K562 (cell line): ENCODE measurements at regions not wholly inside any gene's neighbourhood (a gene's known extent, or its start where the extent isn't known, plus 50 kb on each side); places are given as distances from the start of the nearest gene placed in this dataset.
A peak's percentile ranks its signal among the peaks of the same experiment; 100 is the strongest.

ENCODE experiments used
- COPS2 ChIP-seq: fragments of 450-650 bp; conservative IDR thresholded peaks from 2 replicates; pipeline ENCODE4 v1.6.1; 2016; ENCODE audit warnings: mild to moderate bottlenecking, moderate library complexity
- CXXC5 ChIP-seq: fragments of 250-450 bp; sonication (Bioruptor Pico); IDR thresholded peaks from 2 replicates; pipeline ENCODE4 v1.8.0; 2022; ENCODE audit warnings: inconsistent platforms, mild to moderate bottlenecking, moderate library complexity
- GATA2 ChIP-seq: sonication (generic); formaldehyde crosslinking; IDR thresholded peaks from 2 replicates; pipeline ENCODE4 v1.4.0; 2020; ENCODE audit warnings: mild to moderate bottlenecking, missing genetic modification reagents
- HDGF ChIP-seq: fragments of 450-650 bp; IDR thresholded peaks from 2 replicates; pipeline ENCODE4 v1.6.1; 2016
- HES1 ChIP-seq: fragments of 450-650 bp; IDR thresholded peaks from 2 replicates; pipeline ENCODE4 v1.6.1; 2016; ENCODE audit warnings: low read depth, mild to moderate bottlenecking, moderate library complexity
- MBD2 ChIP-seq: sonication (generic); IDR thresholded peaks from 2 replicates; pipeline ENCODE4 v1.6.1; 2016; ENCODE audit warnings: low read depth, borderline replicate concordance
- NCOR1 ChIP-seq: fragments of 450-650 bp; IDR thresholded peaks from 2 replicates; pipeline ENCODE4 v1.6.1; 2016; ENCODE audit warnings: mild to moderate bottlenecking, moderate library complexity
- NFIC ChIP-seq: fragments of 450-650 bp; IDR thresholded peaks from 2 replicates; pipeline ENCODE4 v1.6.1; 2017; ENCODE audit warnings: mild to moderate bottlenecking, inconsistent platforms
- PHB ChIP-seq: fragments of 250-450 bp; sonication (Bioruptor Pico); IDR thresholded peaks from 2 replicates; pipeline ENCODE4 v1.5.0; 2021
- PYGO2 ChIP-seq: fragments of 450-650 bp; IDR thresholded peaks from 2 replicates; pipeline ENCODE4 v1.6.1; 2016; ENCODE audit warnings: mild to moderate bottlenecking, missing genetic modification characterization, moderate library complexity, missing compliant biosample characterization
- RAD51 ChIP-seq: fragments of 450-650 bp; IDR thresholded peaks from 2 replicates; pipeline ENCODE4 v1.7.1; 2016; ENCODE audit warnings: low read depth, mild to moderate bottlenecking, borderline replicate concordance
- RNF2 ChIP-seq: sonication (generic); IDR thresholded peaks from 2 replicates; pipeline ENCODE4 v1.6.1; 2016
- SMARCA4 ChIP-seq: fragments of 450-650 bp; IDR thresholded peaks from 2 replicates; pipeline ENCODE4 v1.6.1; 2016
- SNIP1 ChIP-seq: fragments of 450-650 bp; IDR thresholded peaks from 2 replicates; pipeline ENCODE4 v1.7.1; 2017; ENCODE audit warnings: low read depth, mild to moderate bottlenecking
- TAF7 ChIP-seq: fragments of 450-650 bp; IDR thresholded peaks from 2 replicates; pipeline ENCODE4 v1.6.1; 2016; ENCODE audit warnings: missing genetic modification characterization, missing compliant biosample characterization
- TCFL5 ChIP-seq: fragments of 250-450 bp; sonication (Bioruptor Pico); conservative IDR thresholded peaks from 2 replicates; pipeline ENCODE4 v1.6.1; 2021; ENCODE audit warnings: mild to moderate bottlenecking, moderate library complexity, matching md5 sums
- TFAP4 ChIP-seq: sonication (generic); formaldehyde crosslinking; IDR thresholded peaks from 2 replicates; pipeline ENCODE4 v1.8.0; 2022; ENCODE audit warnings: missing genetic modification reagents, mild to moderate bottlenecking, moderate library complexity, borderline replicate concordance
- ZEB2 ChIP-seq: fragments of 450-650 bp; IDR thresholded peaks from 2 replicates; pipeline ENCODE4 v1.6.1; 2016
- ZNF609 ChIP-seq: sonication (generic); formaldehyde crosslinking; IDR thresholded peaks from 2 replicates; pipeline ENCODE4 v1.8.1; 2023; ENCODE audit warnings: missing genetic modification reagents, mild to moderate bottlenecking, borderline replicate concordance
- ZNF75A ChIP-seq: fragments of 450-650 bp; formaldehyde crosslinking; IDR thresholded peaks from 2 replicates; pipeline ENCODE4 v1.4.0; 2020; ENCODE audit warnings: mild to moderate bottlenecking
- TF ChIP-seq, protein P1 (sequence below), 2 experiments: fragments of 450-650 bp; IDR thresholded peaks; 2 replicates each; pipeline ENCODE4 v1.6.1; 2016
- TF ChIP-seq, protein P2 (sequence below): fragments of 250-450 bp; sonication (Bioruptor Pico); IDR thresholded peaks from 2 replicates; pipeline ENCODE4 v1.8.0; 2021; ENCODE audit warnings: moderate library complexity, mild to moderate bottlenecking, inconsistent platforms

GRCh38 chr16:87053016-87053982, 263.9 kb downstream of the C16orf95 start (continued):
- TF ChIP-seq, protein P1, sequence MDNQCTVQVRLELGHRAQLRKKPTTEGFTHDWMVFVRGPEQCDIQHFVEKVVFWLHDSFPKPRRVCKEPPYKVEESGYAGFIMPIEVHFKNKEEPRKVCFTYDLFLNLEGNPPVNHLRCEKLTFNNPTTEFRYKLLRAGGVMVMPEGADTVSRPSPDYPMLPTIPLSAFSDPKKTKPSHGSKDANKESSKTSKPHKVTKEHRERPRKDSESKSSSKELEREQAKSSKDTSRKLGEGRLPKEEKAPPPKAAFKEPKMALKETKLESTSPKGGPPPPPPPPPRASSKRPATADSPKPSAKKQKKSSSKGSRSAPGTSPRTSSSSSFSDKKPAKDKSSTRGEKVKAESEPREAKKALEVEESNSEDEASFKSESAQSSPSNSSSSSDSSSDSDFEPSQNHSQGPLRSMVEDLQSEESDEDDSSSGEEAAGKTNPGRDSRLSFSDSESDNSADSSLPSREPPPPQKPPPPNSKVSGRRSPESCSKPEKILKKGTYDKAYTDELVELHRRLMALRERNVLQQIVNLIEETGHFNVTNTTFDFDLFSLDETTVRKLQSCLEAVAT (IDR thresholded peaks at IDR 0.05): no peak
- TF ChIP-seq RNF2 (0 out of 2 replicates have a peak, but pooled peaks have one; percentile 48), PHB (CRISPR knock-in tag) (no peak), ZNF75A (CRISPR knock-in tag) (no peak), TAF7 (tag) (no peak), ZEB2 (peak; percentile 76; the same call in 1 of the 2 replicates), TFAP4 (CRISPR knock-in tag) (peak; percentile 62; the same call in 1 of the 2 replicates), GATA2 (CRISPR knock-in tag) (peak; percentile 65; the same call in 1 of the 2 replicates), HES1 (peak; percentile 27; the same call in 1 of the 2 replicates), MBD2 (peak; percentile 64; the same call in 1 of the 2 replicates), TCFL5 (CRISPR knock-in tag) (no peak), PYGO2 (tag) (no peak), ZNF609 (CRISPR knock-in tag) (no peak), NCOR1 (peak; percentile 81), CXXC5 (CRISPR knock-in tag) (peak; percentile 91), COPS2 (no peak), RAD51 (no peak), SNIP1 (no peak), HDGF (no peak), SMARCA4 (peak; percentile 95), NFIC (peak; percentile 54)
- TF ChIP-seq, protein P2, sequence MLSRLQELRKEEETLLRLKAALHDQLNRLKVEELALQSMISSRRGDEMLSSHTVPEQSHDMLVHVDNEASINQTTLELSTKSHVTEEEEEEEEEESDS (CRISPR knock-in tag): no peak
